GM06990 (cell line): ENCODE measurements at regions not wholly inside any gene's neighbourhood (a gene's known extent, or its start where the extent isn't known, plus 50 kb on each side); places are given as distances from the start of the nearest gene placed in this dataset.
"Not testable (repeated sequence)": the region's sequence is repeated elsewhere in the genome, so short reads cannot be mapped to it uniquely, and the experiment has no call there.

Source experiments
- DNase-seq: peaks from one replicate; pipeline ENCODE4 v3.0.0-alpha.2; 2011; ENCODE audit not compliant: insufficient read length; ENCODE audit errors: extremely low read depth
- H3K27me3 ChIP-seq: replicated peaks from 2 replicates; pipeline ENCODE4 v1.6.0; 2011; ENCODE audit warnings: low read length; ENCODE audit not compliant: control insufficient read depth, insufficient read depth
- H3K36me3 ChIP-seq: 2 replicates; pipeline ENCODE4 v1.5.1; 2011; ENCODE audit warnings: low read length; ENCODE audit not compliant: control insufficient read depth, insufficient read depth
- H3K4me3 ChIP-seq: replicated peaks from 2 replicates; pipeline ENCODE4 v1.5.1; 2011; ENCODE audit warnings: low read depth, mild to moderate bottlenecking, control low read depth, low read length

DNA sequence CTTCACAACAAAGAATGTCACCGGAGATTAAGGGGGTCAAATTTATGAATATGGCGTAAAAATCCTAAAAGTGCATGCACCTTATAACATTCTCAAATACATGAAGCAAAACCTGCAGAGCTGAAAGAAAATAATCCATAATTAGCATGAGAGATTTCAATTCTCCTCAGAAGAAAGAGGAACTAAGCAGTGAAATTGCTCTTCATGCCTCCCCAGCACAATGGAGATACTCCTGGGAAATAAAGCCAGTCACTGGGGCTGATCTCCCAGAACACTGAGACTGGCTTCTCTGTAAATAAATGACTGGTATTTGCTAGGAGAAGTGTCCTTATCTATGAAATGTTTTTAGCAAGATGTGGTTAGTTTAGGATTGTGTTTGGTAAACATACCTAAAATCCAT is 68.1 kb downstream of the GOLGA6L6 start:
- H3K36me3 ChIP-seq, DNase-seq, H3K27me3 ChIP-seq, H3K4me3 ChIP-seq: not testable (repeated sequence)

DNA sequence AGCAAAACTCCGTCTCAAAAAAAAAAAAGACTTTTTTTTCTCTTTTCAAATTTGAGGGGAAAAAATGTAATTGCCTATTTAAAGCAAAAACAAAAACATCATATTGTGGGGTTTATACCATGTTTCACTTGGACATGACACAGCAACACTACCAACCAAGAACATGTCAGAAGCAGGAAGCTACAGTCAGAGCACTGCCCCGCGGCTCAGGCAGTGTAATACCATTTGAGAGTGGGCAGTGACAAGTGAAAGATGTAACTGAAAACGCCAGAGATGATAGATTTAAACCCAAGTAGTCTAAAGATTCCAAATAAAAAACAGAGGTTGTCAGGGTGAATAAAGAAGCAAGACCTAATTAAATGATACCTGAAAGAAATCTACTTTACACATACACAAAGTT is 68.6 kb downstream of the GOLGA6L6 start:
- not testable (repeated sequence) for H3K27me3 ChIP-seq, H3K36me3 ChIP-seq, DNase-seq, H3K4me3 ChIP-seq

DNA sequence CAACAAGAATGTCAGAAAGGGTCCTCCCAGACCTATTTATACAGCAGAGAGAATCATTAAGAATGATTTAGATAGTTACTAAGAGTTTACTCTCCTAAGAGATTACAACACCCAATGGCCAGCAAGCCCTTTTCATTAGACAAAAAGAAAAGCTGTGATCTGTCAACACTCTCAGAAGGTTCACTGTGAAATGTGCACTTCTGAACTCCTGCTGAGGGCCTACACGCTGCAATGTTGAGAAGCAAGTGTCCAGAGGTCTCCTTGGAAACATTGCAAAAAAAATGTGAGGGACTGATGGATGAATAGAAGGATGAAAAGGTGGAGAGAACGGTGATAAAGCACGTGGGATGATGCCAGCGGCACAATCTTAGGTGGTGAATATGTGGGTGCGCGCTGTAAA is 70.8 kb downstream of the GOLGA6L6 start:
- H3K36me3 ChIP-seq, DNase-seq, H3K27me3 ChIP-seq, H3K4me3 ChIP-seq: not testable (repeated sequence)

DNA sequence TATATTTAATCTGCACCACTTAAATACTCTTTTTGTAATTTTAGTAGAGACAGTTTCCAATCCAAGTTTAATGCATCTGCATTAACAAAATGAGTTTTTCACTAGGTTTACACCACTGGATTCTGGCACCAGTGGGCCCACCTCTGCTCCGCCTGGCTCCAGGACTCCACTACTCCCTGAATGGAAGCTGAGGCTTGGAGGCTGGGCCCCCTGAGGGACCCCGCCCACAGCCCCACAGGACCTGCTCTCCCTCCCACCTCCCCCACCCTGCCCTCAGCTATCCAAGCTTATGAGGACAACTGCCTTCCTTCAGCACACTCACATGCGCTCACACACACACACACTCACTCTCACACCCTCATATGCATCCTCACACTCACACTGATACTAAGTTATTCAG is 100.5 kb downstream of the GOLGA6L6 start:
- H3K36me3 ChIP-seq, H3K4me3 ChIP-seq, H3K27me3 ChIP-seq, DNase-seq: not testable (repeated sequence)

DNA sequence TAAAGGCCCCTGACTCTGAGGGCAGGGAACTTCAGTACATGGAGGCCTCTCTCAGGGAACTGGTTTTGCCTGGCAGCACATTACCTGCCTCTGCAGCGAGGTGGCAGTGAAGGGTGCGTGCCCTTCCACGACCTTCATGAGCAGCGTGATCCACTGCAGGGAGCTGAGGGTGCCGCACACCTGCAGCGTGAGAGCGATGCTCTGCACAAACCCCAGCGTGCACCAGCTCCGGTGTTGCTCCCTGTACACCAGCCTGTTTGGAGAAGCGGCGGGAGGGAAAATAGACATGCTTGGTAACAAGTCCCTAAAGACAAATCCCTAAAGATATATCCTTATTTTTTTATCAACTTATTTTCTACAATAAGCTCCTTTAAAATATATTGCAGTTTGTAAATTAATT is 101.2 kb downstream of the GOLGA6L6 start:
- DNase-seq, H3K4me3 ChIP-seq, H3K27me3 ChIP-seq, H3K36me3 ChIP-seq: not testable (repeated sequence)

DNA sequence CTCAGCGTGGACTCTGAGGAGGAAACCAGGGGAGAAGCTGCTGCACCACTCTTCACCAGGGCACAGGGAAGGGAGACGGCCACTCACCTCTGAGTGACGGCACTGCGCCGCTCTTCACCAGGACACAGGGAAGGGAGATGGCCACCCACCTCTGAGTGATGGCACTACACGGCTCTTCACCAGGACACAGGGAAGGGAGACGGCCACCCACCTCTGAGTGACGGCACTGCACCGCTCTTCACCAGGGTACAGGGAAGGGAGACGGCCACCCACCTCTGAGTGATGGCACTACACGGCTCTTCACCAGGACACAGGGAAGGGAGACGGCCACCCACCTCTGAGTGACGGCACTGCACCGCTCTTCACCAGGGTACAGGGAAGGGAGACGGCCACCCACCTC is 102.5 kb downstream of the GOLGA6L6 start:
- not testable (repeated sequence) for H3K4me3 ChIP-seq, DNase-seq, H3K36me3 ChIP-seq, H3K27me3 ChIP-seq

DNA sequence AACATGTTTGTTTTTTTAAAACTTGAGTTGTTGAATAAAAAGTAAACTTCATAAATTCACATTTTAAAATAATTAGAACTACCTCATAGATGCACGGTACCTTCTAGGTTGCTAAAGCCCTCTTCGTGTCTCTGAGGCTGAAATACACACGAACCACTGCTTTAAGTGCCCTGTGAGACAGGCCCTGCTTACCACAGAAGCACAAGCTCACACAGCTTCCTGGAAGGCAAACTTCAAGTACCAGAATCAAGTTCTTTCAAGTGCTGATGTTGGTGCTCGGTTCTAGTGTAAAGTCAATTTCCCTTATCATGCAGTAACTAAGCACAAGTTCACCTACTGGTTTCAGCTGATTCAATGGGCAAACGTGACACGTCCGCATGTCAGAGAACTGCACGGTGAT is 103.3 kb downstream of the GOLGA6L6 start:
- not testable (repeated sequence) for H3K4me3 ChIP-seq, H3K36me3 ChIP-seq, H3K27me3 ChIP-seq, DNase-seq

DNA sequence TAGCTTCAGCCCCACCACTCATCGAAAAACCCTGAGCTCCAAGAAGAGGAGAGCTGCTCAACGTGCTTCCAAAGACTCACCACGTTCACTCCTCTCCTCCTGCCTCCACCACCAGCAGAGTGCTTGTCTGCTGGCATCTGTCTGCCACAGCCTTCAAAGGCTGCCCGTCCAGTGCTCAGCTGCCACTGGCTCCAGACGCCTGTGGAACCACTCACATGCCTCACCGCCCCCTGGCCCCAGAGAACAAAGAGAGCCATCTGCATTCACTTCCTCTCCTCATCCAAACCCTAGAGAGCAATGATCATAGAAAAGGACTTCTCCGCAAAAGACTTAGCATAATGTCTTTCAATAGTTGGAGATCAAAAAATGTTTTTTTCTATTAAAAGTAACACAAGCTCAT is 108.1 kb downstream of the GOLGA6L6 start:
- not testable (repeated sequence) for H3K4me3 ChIP-seq, H3K36me3 ChIP-seq, H3K27me3 ChIP-seq, DNase-seq

DNA sequence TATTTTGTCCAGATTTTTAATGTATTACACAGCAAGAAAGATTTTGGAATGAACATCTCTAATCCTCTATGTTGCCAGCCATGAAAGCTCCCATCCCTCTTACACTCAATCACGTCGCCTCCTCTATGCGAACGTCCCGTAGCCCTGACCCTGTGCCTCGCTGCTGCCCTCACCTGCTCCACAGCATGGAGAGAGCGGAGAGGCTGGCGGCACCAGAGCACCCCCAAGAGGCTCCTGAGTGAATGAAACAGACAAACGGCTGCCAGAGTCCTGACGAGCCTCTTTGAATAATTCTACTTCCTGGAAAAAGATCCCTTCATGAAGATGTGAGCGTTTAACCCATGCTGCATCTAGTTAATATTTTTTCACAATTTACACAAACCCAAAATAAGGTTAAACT is 111.1 kb downstream of the GOLGA6L6 start:
- H3K36me3 ChIP-seq, H3K27me3 ChIP-seq, DNase-seq, H3K4me3 ChIP-seq: not testable (repeated sequence)

DNA sequence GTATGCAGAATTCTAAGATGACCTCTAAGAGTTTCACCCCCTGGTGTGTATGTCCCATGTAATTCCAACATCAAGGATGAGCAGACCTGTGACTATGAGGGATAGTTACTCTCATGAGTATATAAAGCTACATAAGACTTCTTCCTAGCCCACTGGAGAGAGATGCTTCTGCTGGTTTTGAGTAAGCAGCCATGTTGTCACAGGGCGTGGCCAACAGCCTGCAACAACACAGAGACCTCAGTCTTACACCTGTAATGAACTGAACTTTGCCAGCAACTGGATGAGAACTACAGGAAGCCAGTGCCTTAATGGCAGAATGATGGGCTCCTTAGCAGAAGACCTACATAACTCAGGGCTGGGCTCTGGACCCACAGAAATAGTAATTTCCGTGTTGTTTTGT is 120.9 kb downstream of the GOLGA6L6 start:
- not testable (repeated sequence) for DNase-seq, H3K4me3 ChIP-seq

DNA sequence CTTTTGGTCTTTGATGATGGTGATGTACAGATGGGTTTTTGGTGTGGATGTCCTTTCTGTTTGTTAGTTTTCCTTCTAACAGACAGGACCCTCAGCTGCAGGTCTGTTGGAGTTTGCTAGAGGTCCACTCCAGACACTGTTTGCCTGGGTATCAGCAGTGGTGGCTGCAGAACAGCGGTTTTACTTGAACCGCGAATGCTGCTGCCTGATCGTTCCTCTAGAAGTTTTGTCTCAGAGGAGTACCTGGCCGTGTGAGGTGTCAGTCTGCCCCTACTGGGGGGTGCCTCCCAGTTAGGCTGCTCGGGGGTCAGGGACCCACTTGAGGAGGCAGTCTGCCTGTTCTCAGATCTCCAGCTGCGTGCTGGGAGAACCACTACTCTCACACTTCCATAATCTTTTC is 125.0 kb downstream of the GOLGA6L6 start:
- not testable (repeated sequence) for H3K36me3 ChIP-seq, DNase-seq, H3K27me3 ChIP-seq, H3K4me3 ChIP-seq

More for the DNA sequence above, 120.9 kb downstream of the GOLGA6L6 start:
- H3K36me3 ChIP-seq, H3K27me3 ChIP-seq: not testable (repeated sequence)

DNA sequence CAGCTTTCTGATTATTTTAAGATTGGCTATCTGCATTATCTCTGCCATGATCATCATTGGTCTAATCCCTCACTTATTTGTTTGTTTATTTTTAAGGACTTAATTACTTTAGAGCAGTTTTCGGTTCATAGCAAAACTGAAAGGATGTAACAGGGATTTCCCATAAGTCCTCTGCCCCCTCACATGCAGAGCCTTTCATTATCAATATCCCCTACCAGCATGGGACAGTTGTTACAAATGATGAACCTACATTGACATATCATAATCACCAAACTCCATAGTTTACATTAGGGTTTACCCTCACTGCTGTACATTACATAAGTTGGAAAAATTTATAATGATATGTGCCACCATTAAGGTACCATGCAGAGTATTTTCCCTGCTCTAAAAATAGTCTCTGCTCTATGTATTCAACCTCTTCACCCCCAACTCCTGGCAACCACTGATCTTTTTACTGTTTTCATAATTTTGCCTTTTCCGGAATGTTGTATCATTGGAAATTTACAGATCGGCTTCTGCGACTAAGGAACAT is 131.9 kb downstream of the GOLGA6L6 start:
- H3K36me3 ChIP-seq, DNase-seq, H3K4me3 ChIP-seq, H3K27me3 ChIP-seq: not testable (repeated sequence)
